ENCODE measurements at regions not wholly inside any gene's neighbourhood (a gene's known extent, or its start where the extent isn't known, plus 50 kb on each side); places are given as distances from the start of the nearest gene placed in this dataset.

DNA sequence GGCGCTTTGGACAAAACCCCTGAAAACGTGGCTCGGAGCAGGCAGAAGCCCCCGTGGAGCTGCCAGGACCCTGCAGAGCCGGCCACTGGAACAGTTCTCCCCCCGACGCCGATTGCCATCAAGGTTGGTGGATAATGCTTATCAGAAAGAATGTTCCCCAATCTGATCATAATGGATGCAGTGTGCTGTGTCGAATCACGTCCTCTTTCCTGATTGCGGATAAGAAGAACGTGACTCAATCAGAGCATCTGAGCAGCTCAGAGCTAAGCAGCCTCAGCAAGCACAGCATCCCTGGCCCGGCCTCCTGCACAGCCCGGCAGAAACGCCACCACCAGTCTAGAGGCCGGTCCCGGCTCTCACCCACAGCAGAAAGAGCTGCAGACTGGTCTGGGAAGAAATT is 488.0 kb downstream of the EIPR1 start:
- TF ChIP-seq, protein P1, sequence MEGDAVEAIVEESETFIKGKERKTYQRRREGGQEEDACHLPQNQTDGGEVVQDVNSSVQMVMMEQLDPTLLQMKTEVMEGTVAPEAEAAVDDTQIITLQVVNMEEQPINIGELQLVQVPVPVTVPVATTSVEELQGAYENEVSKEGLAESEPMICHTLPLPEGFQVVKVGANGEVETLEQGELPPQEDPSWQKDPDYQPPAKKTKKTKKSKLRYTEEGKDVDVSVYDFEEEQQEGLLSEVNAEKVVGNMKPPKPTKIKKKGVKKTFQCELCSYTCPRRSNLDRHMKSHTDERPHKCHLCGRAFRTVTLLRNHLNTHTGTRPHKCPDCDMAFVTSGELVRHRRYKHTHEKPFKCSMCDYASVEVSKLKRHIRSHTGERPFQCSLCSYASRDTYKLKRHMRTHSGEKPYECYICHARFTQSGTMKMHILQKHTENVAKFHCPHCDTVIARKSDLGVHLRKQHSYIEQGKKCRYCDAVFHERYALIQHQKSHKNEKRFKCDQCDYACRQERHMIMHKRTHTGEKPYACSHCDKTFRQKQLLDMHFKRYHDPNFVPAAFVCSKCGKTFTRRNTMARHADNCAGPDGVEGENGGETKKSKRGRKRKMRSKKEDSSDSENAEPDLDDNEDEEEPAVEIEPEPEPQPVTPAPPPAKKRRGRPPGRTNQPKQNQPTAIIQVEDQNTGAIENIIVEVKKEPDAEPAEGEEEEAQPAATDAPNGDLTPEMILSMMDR (IDR thresholded peaks at IDR 0.05; ENCODE audit: insufficient read depth, low read length, poor library complexity, severe bottlenecking), result no peak
- no peak for TF ChIP-seq EZH2phosphoT487 (conservative IDR thresholded peaks at IDR 0.05; ENCODE audit: low read length)

Data from SU-DHL-6 (cell line).